HUES48 (cell line): ENCODE measurements at regions not wholly inside any gene's neighbourhood (a gene's known extent, or its start where the extent isn't known, plus 50 kb on each side); places are given as distances from the start of the nearest gene placed in this dataset.

ENCODE experiments used
- H3K27ac ChIP-seq: one replicate; pipeline ENCODE4 v1.7.0; 2013; ENCODE audit warnings: low read depth, low read length, inconsistent platforms
- H3K27me3 ChIP-seq: 2 replicates; pipeline ENCODE4 v1.6.1; 2013; ENCODE audit warnings: mild to moderate bottlenecking, low read length; ENCODE audit not compliant: control insufficient read depth, insufficient read depth
- H3K36me3 ChIP-seq: 2 replicates; pipeline ENCODE4 v1.6.1; 2013; ENCODE audit warnings: low read length; ENCODE audit not compliant: control insufficient read depth, insufficient read depth
- H3K4me1 ChIP-seq: 2 replicates; pipeline ENCODE4 v1.6.1; 2013; ENCODE audit warnings: mild to moderate bottlenecking, low read length; ENCODE audit not compliant: control insufficient read depth, insufficient read depth
- H3K4me3 ChIP-seq: 2 replicates; pipeline ENCODE4 v1.5.1; 2013; ENCODE audit warnings: mild to moderate bottlenecking, low read depth, low read length
- H3K9ac ChIP-seq: 2 replicates; pipeline ENCODE4 v1.6.1; 2013; ENCODE audit warnings: mild to moderate bottlenecking, low read depth, low read length, moderate library complexity
- H3K9me3 ChIP-seq: 2 replicates; pipeline ENCODE4 v1.6.1; 2013; ENCODE audit warnings: low read length; ENCODE audit not compliant: control insufficient read depth, insufficient read depth

GRCh38 chr6:156031516-156031915 lies 575.9 kb upstream of the NOX3 start:
- Histone ChIP-seq H3K27me3 (no peaks in the 10 kb centered on the region), H3K9me3 (peaks cover 11% of the 10 kb centered on the region), H3K9ac (no peak overlapping the region), H3K36me3 (no peaks in the 10 kb centered on the region), H3K4me3 (no peak overlapping the region), H3K27ac (no peak overlapping the region), H3K4me1 (no peaks in the 10 kb centered on the region)

DNA sequence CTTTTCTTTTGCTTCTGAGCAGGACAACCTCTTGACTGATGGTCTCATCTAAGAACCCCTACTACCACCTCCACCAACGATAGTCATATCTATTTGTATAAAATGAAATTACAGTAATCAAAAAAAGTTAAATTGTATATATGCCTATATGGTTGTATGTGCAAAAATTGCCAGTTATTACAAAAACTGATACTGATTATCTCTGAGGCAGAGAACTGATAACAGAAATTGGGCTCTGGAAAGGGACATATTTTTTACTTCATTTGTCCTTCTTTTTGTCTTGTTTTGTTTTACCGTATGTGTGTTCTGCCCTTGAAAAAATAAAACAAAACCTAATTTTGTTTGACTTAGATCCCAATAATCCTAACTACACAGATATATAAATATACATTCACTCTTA lies 574.4 kb upstream of the NOX3 start:
- no peak overlapping the region for H3K27ac ChIP-seq

GRCh38 chr6:156029286-156029985 lies 573.8 kb upstream of the NOX3 start:
- Histone ChIP-seq H3K4me3 (no peak overlapping the region), H3K27ac (no peak overlapping the region), H3K4me1 (no peaks in the 10 kb centered on the region), H3K27me3 (no peaks in the 10 kb centered on the region), H3K9ac (no peak overlapping the region), H3K36me3 (no peaks in the 10 kb centered on the region), H3K9me3 (peaks cover 19% of the 10 kb centered on the region)

More for the DNA sequence above, 574.4 kb upstream of the NOX3 start:
- H3K27me3 ChIP-seq: no peaks in the 10 kb centered on the region
- no peak overlapping the region for H3K4me3 ChIP-seq
- peaks cover 15% of the 10 kb centered on the region for H3K9me3 ChIP-seq
- H3K4me1 ChIP-seq: no peaks in the 10 kb centered on the region
- no peaks in the 10 kb centered on the region for H3K36me3 ChIP-seq
- H3K9ac ChIP-seq: no peak overlapping the region

DNA sequence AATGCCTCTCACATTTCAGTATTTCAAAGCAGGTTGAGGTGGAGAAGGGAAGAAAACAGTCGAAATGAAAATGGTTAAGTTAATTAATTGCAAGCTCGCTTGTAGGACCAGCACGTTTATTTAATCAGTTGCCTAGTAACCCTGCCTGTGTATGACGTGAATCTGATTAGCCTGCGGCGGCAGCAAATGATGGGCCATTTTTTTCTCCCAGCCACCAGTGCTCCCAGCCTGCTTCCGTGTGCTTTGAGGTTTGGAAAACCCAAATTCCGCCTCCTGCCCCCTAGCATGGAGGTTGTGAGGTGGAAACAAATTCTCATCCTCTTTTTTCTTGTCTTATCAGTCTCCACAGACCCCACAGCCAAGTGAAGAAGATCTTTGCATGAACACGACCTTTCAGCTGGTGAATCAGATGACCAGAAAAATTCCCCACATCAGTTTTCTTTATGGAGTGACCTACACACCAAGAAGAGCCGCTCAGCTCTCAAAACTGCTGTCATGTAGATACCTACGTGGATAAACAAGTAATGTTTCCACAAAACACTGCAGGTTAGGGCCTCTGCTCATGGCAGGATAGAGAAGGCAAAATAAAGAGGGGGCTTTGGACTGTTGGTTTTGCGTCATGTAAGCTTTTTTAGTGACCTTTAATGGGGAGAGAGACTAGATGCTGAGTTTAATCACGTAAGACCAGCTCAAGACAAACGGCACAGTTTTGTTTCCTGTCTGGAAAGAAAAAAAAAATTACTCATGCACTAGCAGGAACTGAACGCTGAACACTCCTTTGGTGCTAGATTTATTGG lies 572.9 kb upstream of the NOX3 start:
- H3K4me1 ChIP-seq: no peaks in the 10 kb centered on the region
- no peak overlapping the region for H3K27ac ChIP-seq
- H3K4me3 ChIP-seq: no peak overlapping the region
- H3K27me3 ChIP-seq: no peaks in the 10 kb centered on the region
- no peaks in the 10 kb centered on the region for H3K36me3 ChIP-seq
- H3K9me3 ChIP-seq: peaks cover 14% of the 10 kb centered on the region
- no peak overlapping the region for H3K9ac ChIP-seq

DNA sequence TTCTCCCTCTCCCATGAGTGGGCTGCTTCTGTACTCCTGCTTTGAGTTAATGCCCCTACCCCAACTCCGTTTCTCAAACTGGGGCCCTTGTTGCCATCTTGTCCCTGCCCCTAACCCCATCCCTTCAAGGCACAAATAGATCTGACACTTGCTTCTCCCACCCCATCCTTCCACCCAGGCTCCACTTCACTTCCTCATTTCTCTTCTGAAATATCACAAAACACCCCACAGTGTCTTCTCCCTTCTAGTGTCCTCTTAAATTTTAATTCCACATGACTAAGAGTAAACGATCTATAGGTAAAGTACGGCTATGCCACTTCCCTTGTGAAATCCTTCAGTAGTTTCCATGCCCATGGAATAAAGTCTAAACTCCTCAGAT lies 571.6 kb upstream of the NOX3 start:
- no peak overlapping the region for H3K9ac ChIP-seq
- H3K4me3 ChIP-seq: no peak overlapping the region
- H3K9me3 ChIP-seq: peaks cover 8% of the 10 kb centered on the region
- no peaks in the 10 kb centered on the region for H3K27me3 ChIP-seq
- no peaks in the 10 kb centered on the region for H3K36me3 ChIP-seq
- no peak overlapping the region for H3K27ac ChIP-seq
- H3K4me1 ChIP-seq: no peaks in the 10 kb centered on the region

DNA sequence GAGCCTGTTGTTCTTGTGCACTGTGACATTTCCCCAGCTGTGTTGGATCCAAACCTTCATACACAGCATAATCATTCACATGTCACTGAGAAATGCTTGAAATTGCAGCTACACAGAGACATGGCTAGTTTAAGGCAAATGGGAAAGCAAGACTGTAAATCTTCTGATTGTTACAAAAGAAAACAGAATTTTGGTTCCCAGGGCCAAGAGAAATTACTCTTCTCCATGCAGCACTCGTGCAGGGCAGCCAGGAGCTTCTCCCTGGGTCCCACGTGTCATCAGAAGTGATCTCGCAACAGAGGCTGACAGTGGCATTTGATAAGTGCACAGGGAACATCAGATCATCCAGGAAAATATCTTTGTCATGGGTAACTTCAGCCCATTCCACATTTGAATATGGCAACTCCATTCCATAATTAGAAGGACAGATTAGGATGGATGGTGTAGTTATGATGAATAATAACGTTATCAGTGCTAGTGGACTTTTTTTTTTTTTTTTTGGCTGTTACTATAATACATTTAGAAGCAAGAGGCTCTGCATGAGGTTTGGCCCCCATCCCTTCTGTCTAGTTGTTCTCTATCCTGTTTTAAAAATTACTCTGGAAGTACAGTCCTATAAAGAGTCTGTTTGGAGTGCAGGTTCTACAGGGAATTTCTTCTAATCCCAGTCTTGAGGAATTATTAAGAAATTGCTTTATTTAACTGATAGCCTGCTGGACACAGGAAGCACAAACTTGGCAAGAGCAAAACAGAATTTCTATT lies 571.0 kb upstream of the NOX3 start:
- Histone ChIP-seq H3K27me3 (no peaks in the 10 kb centered on the region), H3K9me3 (peaks cover 8% of the 10 kb centered on the region), H3K36me3 (no peaks in the 10 kb centered on the region), H3K4me3 (no peak overlapping the region), H3K27ac (no peak overlapping the region), H3K9ac (no peak overlapping the region), H3K4me1 (no peaks in the 10 kb centered on the region)

GRCh38 chr6:156024339-156024738 lies 568.7 kb upstream of the NOX3 start:
- H3K36me3 ChIP-seq: no peaks in the 10 kb centered on the region
- H3K27me3 ChIP-seq: no peaks in the 10 kb centered on the region
- no peaks in the 10 kb centered on the region for H3K4me1 ChIP-seq
- H3K9ac ChIP-seq: no peak overlapping the region
- no peak overlapping the region for H3K27ac ChIP-seq
- H3K4me3 ChIP-seq: no peak overlapping the region
- peaks cover 8% of the 10 kb centered on the region for H3K9me3 ChIP-seq

GRCh38 chr6:156021746-156022396 lies 566.2 kb upstream of the NOX3 start:
- no peak overlapping the region for H3K4me3 ChIP-seq
- H3K27me3 ChIP-seq: no peaks in the 10 kb centered on the region
- no peak overlapping the region for H3K9ac ChIP-seq
- H3K4me1 ChIP-seq: no peaks in the 10 kb centered on the region
- H3K27ac ChIP-seq: no peak overlapping the region
- H3K36me3 ChIP-seq: no peaks in the 10 kb centered on the region
- H3K9me3 ChIP-seq: peaks cover 8% of the 10 kb centered on the region

DNA sequence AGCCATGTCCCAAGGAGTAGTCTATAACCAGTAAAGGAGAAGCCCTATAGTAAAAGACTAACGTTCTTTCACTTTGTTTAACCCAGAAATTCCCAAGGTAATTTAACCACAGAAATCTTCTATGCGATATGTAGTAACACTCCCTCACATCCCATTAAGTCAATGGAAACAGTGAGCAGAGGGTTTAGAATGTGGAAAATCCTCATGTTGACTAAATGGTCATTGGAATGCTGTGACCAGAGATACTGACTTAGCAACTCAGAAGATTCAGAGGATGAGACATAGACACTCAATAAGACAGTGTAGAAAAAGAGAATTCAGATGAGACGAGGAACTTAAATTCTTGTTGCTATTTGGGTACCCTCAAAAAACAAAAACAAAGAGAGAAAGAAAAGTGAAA lies 562.2 kb upstream of the NOX3 start:
- Histone ChIP-seq H3K27ac (no peak overlapping the region), H3K9me3 (no peaks in the 10 kb centered on the region), H3K9ac (no peak overlapping the region), H3K4me1 (no peaks in the 10 kb centered on the region), H3K36me3 (no peaks in the 10 kb centered on the region), H3K4me3 (no peak overlapping the region), H3K27me3 (no peaks in the 10 kb centered on the region)

DNA sequence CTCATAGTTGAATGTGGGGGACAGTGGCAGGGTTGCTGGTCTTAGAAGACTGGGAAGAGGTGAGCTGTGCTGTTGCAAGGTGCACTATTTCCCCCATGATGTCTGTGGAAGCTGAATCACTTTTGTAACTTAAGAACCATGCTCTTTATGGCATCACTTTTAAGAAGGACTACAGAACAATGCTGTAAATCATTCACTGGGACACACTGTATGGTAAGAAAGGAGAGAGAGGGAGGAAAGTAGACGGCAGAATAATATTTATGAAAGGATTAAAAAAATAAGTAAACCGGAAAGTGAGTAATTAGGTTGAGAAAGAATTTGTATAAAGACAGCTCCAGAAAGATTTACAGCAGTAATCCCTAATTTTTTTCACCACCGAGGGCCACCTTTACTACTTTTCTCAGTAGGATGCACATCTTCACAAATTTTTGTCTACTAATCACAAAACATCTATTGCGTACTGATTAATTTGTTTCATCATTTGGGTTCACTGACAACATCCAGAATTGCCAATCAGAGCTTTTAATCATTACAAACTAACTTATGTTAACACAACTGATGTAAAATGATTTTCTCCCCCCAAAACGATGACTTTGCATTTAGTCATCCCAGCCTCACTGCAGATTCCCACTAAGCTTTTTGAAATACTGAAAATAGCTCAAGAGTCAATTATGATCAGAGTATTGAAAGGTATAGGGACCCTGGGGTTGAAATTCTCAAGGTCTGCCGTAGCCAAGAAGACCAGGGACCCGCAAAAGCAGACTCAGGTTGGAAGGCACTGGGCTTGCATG lies 560.7 kb upstream of the NOX3 start:
- H3K4me3 ChIP-seq: no peak overlapping the region
- H3K27ac ChIP-seq: no peak overlapping the region
- no peaks in the 10 kb centered on the region for H3K36me3 ChIP-seq
- H3K27me3 ChIP-seq: no peaks in the 10 kb centered on the region
- H3K9ac ChIP-seq: no peak overlapping the region
- no peaks in the 10 kb centered on the region for H3K9me3 ChIP-seq
- H3K4me1 ChIP-seq: no peaks in the 10 kb centered on the region
